ENCODE measurements at regions not wholly inside any gene's neighbourhood (a gene's known extent, or its start where the extent isn't known, plus 50 kb on each side); places are given as distances from the start of the nearest gene placed in this dataset.

DNA sequence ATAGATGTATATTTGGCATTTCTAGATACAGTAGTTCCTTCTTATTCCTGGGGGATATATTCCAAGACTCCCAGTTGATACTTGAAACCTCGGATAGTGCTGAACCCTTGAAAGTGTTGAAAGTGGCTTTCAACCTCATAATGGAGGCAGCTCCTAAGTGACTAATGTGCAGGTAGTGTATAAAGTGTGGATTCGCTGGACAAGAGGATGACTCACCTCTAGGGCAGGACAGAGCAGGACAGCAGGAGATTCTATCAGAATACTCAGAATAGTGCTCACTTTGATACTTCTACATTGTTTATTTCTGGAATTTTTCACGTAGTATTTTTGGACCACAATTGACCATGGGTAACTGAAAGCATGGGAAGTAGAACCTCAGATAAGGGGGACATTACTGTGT lies 1138.9 kb upstream of the WWC1 start:
- TF ChIP-seq CTCF (IDR thresholded peaks at IDR 0.05; ENCODE audit: low read length) = no peak
- TF ChIP-seq EZH2 (IDR thresholded peaks at IDR 0.05; ENCODE audit: borderline replicate concordance, low read length) = no peak
